Ovary (tissue), 3 donors: ENCODE measurements at regions not wholly inside any gene's neighbourhood (a gene's known extent, or its start where the extent isn't known, plus 50 kb on each side); places are given as distances from the start of the nearest gene placed in this dataset.

Experiments used
- POLR2A ChIP-seq: fragments of 450-650 bp; IDR thresholded peaks from one replicate; pipeline ENCODE4 v1.6.1; 2017; ENCODE audit warnings: antibody characterized with exemption, mild to moderate bottlenecking, moderate library complexity
- TF ChIP-seq, protein P1 (sequence below), 3 donors: fragments of 450-650 bp in 2 of 3; fragments of 200-600 bp in 1 of 3; IDR thresholded peaks; one replicate each; pipeline versions ENCODE4 v1.5.1 to v1.8.0; 2016 to 2022; ENCODE audit warnings: antibody characterized with exemption in 3 of 3, mild to moderate bottlenecking in 1 of 3
- donor health status: DM: no; HTN: no; CAD: no.

- TF ChIP-seq, protein P1, sequence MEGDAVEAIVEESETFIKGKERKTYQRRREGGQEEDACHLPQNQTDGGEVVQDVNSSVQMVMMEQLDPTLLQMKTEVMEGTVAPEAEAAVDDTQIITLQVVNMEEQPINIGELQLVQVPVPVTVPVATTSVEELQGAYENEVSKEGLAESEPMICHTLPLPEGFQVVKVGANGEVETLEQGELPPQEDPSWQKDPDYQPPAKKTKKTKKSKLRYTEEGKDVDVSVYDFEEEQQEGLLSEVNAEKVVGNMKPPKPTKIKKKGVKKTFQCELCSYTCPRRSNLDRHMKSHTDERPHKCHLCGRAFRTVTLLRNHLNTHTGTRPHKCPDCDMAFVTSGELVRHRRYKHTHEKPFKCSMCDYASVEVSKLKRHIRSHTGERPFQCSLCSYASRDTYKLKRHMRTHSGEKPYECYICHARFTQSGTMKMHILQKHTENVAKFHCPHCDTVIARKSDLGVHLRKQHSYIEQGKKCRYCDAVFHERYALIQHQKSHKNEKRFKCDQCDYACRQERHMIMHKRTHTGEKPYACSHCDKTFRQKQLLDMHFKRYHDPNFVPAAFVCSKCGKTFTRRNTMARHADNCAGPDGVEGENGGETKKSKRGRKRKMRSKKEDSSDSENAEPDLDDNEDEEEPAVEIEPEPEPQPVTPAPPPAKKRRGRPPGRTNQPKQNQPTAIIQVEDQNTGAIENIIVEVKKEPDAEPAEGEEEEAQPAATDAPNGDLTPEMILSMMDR (IDR thresholded peaks at IDR 0.05), result no peak
- TF ChIP-seq POLR2A, result no peak
These were observed 74.5 kb upstream of the HS3ST1 start for GRCh38 chr4:11503166-11503565.
